Nephron (organoid): ENCODE measurements at regions not wholly inside any gene's neighbourhood (a gene's known extent, or its start where the extent isn't known, plus 50 kb on each side); places are given as distances from the start of the nearest gene placed in this dataset.

ENCODE experiments used
- H3K27ac Mint-ChIP-seq, 3 experiments: 2 replicates each; pipeline ENCODE4 v1.8.0; 2020; ENCODE audit warnings: mixed read lengths in 3 of 3, mild to moderate bottlenecking in 2 of 3, moderate library complexity in 1 of 3
- H3K27me3 Mint-ChIP-seq: 2 replicates; pipeline ENCODE4 v1.8.0; 2021; ENCODE audit warnings: low read depth, mild to moderate bottlenecking, moderate library complexity, mixed read lengths
- H3K36me3 Mint-ChIP-seq: 2 replicates; pipeline ENCODE4 v1.8.0; 2020; ENCODE audit warnings: low read depth, mixed read lengths
- H3K4me1 Mint-ChIP-seq: 2 replicates; pipeline ENCODE4 v1.8.0; 2020; ENCODE audit warnings: mixed read lengths
- H3K4me3 Mint-ChIP-seq, 3 experiments: 2 replicates each; pipeline ENCODE4 v1.8.0; 2020; ENCODE audit warnings: mild to moderate bottlenecking in 3 of 3, mixed read lengths in 3 of 3, moderate library complexity in 2 of 3
- H3K9me3 Mint-ChIP-seq: 2 replicates; pipeline ENCODE4 v1.8.0; 2020; ENCODE audit warnings: mixed read lengths
- CTCF ChIP-seq, 3 experiments: fragments of 200-600 bp; sonication (generic); IDR thresholded peaks; one replicate each; pipeline ENCODE4 v1.5.0; 2021; ENCODE audit warnings: antibody characterized with exemption in 3 of 3; ENCODE audit not compliant: unreplicated experiment in 3 of 3

- Mint-ChIP-seq H3K4me3 (no peak overlapping the region), H3K27me3 (no peaks in the 10 kb centered on the region), H3K9me3 (no peaks in the 10 kb centered on the region), H3K36me3 (no peaks in the 10 kb centered on the region), H3K4me1 (no peaks in the 10 kb centered on the region), H3K27ac (no peak overlapping the region)
- TF ChIP-seq CTCF (IDR thresholded peaks at IDR 0.05; ENCODE audit: unreplicated experiment in 3 of 3) = no peak
Measured at GRCh38 chr6:101279410-101279809, 114.1 kb upstream of the GRIK2 start.

GRCh38 chr6:101281266-101281665 is 112.2 kb upstream of the GRIK2 start:
- TF ChIP-seq CTCF (IDR thresholded peaks at IDR 0.05; ENCODE audit: unreplicated experiment in 3 of 3) = no peak
- Mint-ChIP-seq H3K27ac (no peak overlapping the region), H3K9me3 (no peaks in the 10 kb centered on the region), H3K4me1 (no peaks in the 10 kb centered on the region), H3K36me3 (no peaks in the 10 kb centered on the region), H3K4me3 (no peak overlapping the region), H3K27me3 (no peaks in the 10 kb centered on the region)

- no peak for TF ChIP-seq CTCF (IDR thresholded peaks at IDR 0.05; ENCODE audit: unreplicated experiment in 3 of 3)
- Mint-ChIP-seq H3K36me3 (no peaks in the 10 kb centered on the region), H3K27me3 (no peaks in the 10 kb centered on the region)
Measured at GRCh38 chr6:101284131-101284530, 109.4 kb upstream of the GRIK2 start.

GRCh38 chr6:101286146-101286545 is 107.4 kb upstream of the GRIK2 start:
- no peak overlapping the region for H3K4me3 Mint-ChIP-seq
- no peak overlapping the region for H3K27ac Mint-ChIP-seq
- no peaks in the 10 kb centered on the region for H3K4me1 Mint-ChIP-seq
- H3K9me3 Mint-ChIP-seq = peaks cover 2% of the 10 kb centered on the region
- no peaks in the 10 kb centered on the region for H3K27me3 Mint-ChIP-seq
- TF ChIP-seq CTCF (IDR thresholded peaks at IDR 0.05; ENCODE audit: unreplicated experiment in 3 of 3) = no peak
- H3K36me3 Mint-ChIP-seq = no peaks in the 10 kb centered on the region

More at GRCh38 chr6:101284131-101284530, 109.4 kb upstream of the GRIK2 start:
- H3K4me3 Mint-ChIP-seq = no peak overlapping the region
- H3K27ac Mint-ChIP-seq = no peak overlapping the region
- no peaks in the 10 kb centered on the region for H3K9me3 Mint-ChIP-seq
- no peaks in the 10 kb centered on the region for H3K4me1 Mint-ChIP-seq

GRCh38 chr6:101290346-101290745 is 103.2 kb upstream of the GRIK2 start:
- Mint-ChIP-seq H3K27me3 (no peaks in the 10 kb centered on the region), H3K36me3 (peaks cover 12% of the 10 kb centered on the region), H3K4me1 (peaks cover under 1% of the 10 kb centered on the region), H3K27ac (no peak overlapping the region), H3K9me3 (peaks cover 20% of the 10 kb centered on the region), H3K4me3 (no peak overlapping the region)
- TF ChIP-seq CTCF (IDR thresholded peaks at IDR 0.05; ENCODE audit: unreplicated experiment in 3 of 3) = no peak

- no peak overlapping the region for H3K27ac Mint-ChIP-seq
- no peaks in the 10 kb centered on the region for H3K27me3 Mint-ChIP-seq
- peaks cover 20% of the 10 kb centered on the region for H3K9me3 Mint-ChIP-seq
- peaks cover 16% of the 10 kb centered on the region for H3K4me1 Mint-ChIP-seq
- TF ChIP-seq CTCF (IDR thresholded peaks at IDR 0.05; ENCODE audit: unreplicated experiment in 3 of 3) = no peak
- H3K4me3 Mint-ChIP-seq = no peak overlapping the region
- peaks cover 12% of the 10 kb centered on the region for H3K36me3 Mint-ChIP-seq
Measured at GRCh38 chr6:101294051-101294638, 99.4 kb upstream of the GRIK2 start.
